GM23338 (cell line): ENCODE measurements at regions not wholly inside any gene's neighbourhood (a gene's known extent, or its start where the extent isn't known, plus 50 kb on each side); places are given as distances from the start of the nearest gene placed in this dataset.

Experiments
- ATAC-seq: fragments of 200-7000 bp; cut with Tn5 transposase; 3 replicates; pipeline ENCODE4 v1.9.1; 2020
- DNase-seq: peaks from one replicate; pipeline ENCODE4 v3.0.0-alpha.2; 2015; ENCODE audit warnings: low spot score
- H2AFZ ChIP-seq: fragments of 200-600 bp; sonication (generic); 2 replicates; pipeline ENCODE4 v1.8.0; 2016; ENCODE audit warnings: antibody characterized with exemption, mild to moderate bottlenecking, moderate library complexity
- H3F3A ChIP-seq: fragments of 200-600 bp; sonication (generic); replicated peaks from 2 replicates; pipeline ENCODE4 v1.8.0; 2017; ENCODE audit warnings: antibody characterized with exemption, mixed run types, low read depth
- H3K27ac ChIP-seq: fragments of 200-600 bp; sonication (generic); 2 replicates; pipeline ENCODE4 v1.6.1; 2016; ENCODE audit warnings: low read depth
- H3K27me3 ChIP-seq: fragments of 200-600 bp; sonication (generic); 2 replicates; pipeline ENCODE4 v1.8.0; 2016; ENCODE audit warnings: mild to moderate bottlenecking, mixed run types, moderate library complexity; ENCODE audit not compliant: insufficient read depth
- H3K36me3 ChIP-seq: fragments of 200-600 bp; sonication (generic); 2 replicates; pipeline ENCODE4 v1.8.0; 2016; ENCODE audit warnings: mild to moderate bottlenecking; ENCODE audit not compliant: insufficient read depth
- H3K4me1 ChIP-seq: fragments of 200-600 bp; sonication (generic); 2 replicates; pipeline ENCODE4 v1.8.0; 2016; ENCODE audit warnings: mild to moderate bottlenecking, moderate library complexity; ENCODE audit not compliant: insufficient read depth
- H3K4me2 ChIP-seq: fragments of 200-600 bp; sonication (generic); 2 replicates; pipeline ENCODE4 v1.7.1; 2017; ENCODE audit warnings: mixed run types
- H3K4me3 ChIP-seq: fragments of 200-600 bp; sonication (generic); 2 replicates; pipeline ENCODE4 v1.6.1; 2016; ENCODE audit warnings: mixed run types
- H3K79me2 ChIP-seq: fragments of 200-600 bp; sonication (generic); replicated peaks from 2 replicates; pipeline ENCODE4 v1.8.0; 2017; ENCODE audit warnings: mild to moderate bottlenecking; ENCODE audit not compliant: insufficient read depth
- H3K9me2 ChIP-seq: fragments of 200-600 bp; sonication (generic); 2 replicates; pipeline ENCODE4 v1.8.0; 2017; ENCODE audit not compliant: insufficient read depth
- H4K20me1 ChIP-seq: fragments of 200-600 bp; sonication (generic); replicated peaks from 2 replicates; pipeline ENCODE4 v1.8.0; 2017; ENCODE audit warnings: mild to moderate bottlenecking; ENCODE audit not compliant: insufficient read depth
- H3K27ac Mint-ChIP-seq: 2 replicates; pipeline ENCODE4 v1.8.0; 2020; ENCODE audit warnings: inconsistent platforms, mild to moderate bottlenecking, moderate library complexity, mixed read lengths
- H3K27me3 Mint-ChIP-seq: 3 replicates; pipeline ENCODE4 v1.8.0; 2022; ENCODE audit warnings: low read depth, mild to moderate bottlenecking, moderate library complexity, mixed read lengths, inconsistent platforms; ENCODE audit not compliant: insufficient read depth, poor library complexity
- H3K36me3 Mint-ChIP-seq: 3 replicates; pipeline ENCODE4 v1.8.0; 2021; ENCODE audit warnings: low read depth, mild to moderate bottlenecking, inconsistent platforms, moderate library complexity, mixed read lengths
- H3K4me1 Mint-ChIP-seq: 3 replicates; pipeline ENCODE4 v1.8.0; 2020; ENCODE audit warnings: mild to moderate bottlenecking, inconsistent platforms, mixed read lengths
- H3K4me3 Mint-ChIP-seq: 3 replicates; pipeline ENCODE4 v1.8.0; 2021; ENCODE audit warnings: moderate library complexity, mild to moderate bottlenecking, inconsistent platforms, mixed read lengths
- H3K9me3 Mint-ChIP-seq: 3 replicates; pipeline ENCODE4 v1.8.0; 2020; ENCODE audit warnings: moderate library complexity, mild to moderate bottlenecking, inconsistent platforms, mixed read lengths
- CREB1 ChIP-seq: fragments of 250-450 bp; sonication (Bioruptor Pico); IDR thresholded peaks from 2 replicates; pipeline ENCODE4 v1.5.0; 2020; ENCODE audit warnings: low read depth, mild to moderate bottlenecking, moderate library complexity
- CTCF ChIP-seq, 2 experiments: fragments of 200-600 bp in 1 of 2; sonication (generic) in 1 of 2; conservative IDR thresholded peaks; 2 replicates each; pipeline versions ENCODE4 v1.5.1 to v1.6.1; 2016 to 2017; ENCODE audit warnings: antibody characterized with exemption in 2 of 2, low read depth in 2 of 2, mild to moderate bottlenecking in 2 of 2, moderate library complexity in 1 of 2
- ETS1 ChIP-seq: IDR thresholded peaks from 2 replicates; pipeline ENCODE4 v1.6.1; 2016; ENCODE audit warnings: antibody characterized with exemption
- EZH2 ChIP-seq: fragments of 200-600 bp; sonication (generic); IDR thresholded peaks from one replicate; pipeline ENCODE4 v1.8.0; 2017; ENCODE audit warnings: antibody characterized with exemption, mild to moderate bottlenecking, low read depth; ENCODE audit not compliant: unreplicated experiment
- EZH2phosphoT487 ChIP-seq: fragments of 200-600 bp; sonication (generic); IDR thresholded peaks from one replicate; pipeline ENCODE4 v1.8.1; 2018; ENCODE audit warnings: antibody characterized with exemption; ENCODE audit not compliant: unreplicated experiment
- JUNB ChIP-seq: IDR thresholded peaks from one replicate; pipeline ENCODE4 v1.6.1; 2016; ENCODE audit warnings: antibody characterized with exemption; ENCODE audit not compliant: unreplicated experiment
- NANOG ChIP-seq: IDR thresholded peaks from 2 replicates; pipeline ENCODE4 v1.6.1; 2016; ENCODE audit warnings: antibody characterized with exemption, borderline replicate concordance
- POLR2AphosphoS5 ChIP-seq: IDR thresholded peaks from 2 replicates; pipeline ENCODE4 v1.6.1; 2016; ENCODE audit warnings: antibody characterized with exemption, low read depth
- REST ChIP-seq: IDR thresholded peaks from one replicate; pipeline ENCODE4 v1.6.1; 2018; ENCODE audit warnings: antibody characterized with exemption; ENCODE audit not compliant: unreplicated experiment
- STAT1 ChIP-seq: IDR thresholded peaks from one replicate; pipeline ENCODE4 v1.6.1; 2016; ENCODE audit warnings: antibody characterized with exemption; ENCODE audit not compliant: unreplicated experiment
- ZNF114 ChIP-seq: fragments of 250-450 bp; sonication (Bioruptor Pico); IDR thresholded peaks from 2 replicates; pipeline ENCODE4 v1.5.0; 2020; ENCODE audit warnings: mild to moderate bottlenecking, moderate library complexity
- ZNF331 ChIP-seq: fragments of 250-450 bp; sonication (Bioruptor Pico); IDR thresholded peaks from 2 replicates; pipeline ENCODE4 v1.5.0; 2020; ENCODE audit warnings: low read depth, mild to moderate bottlenecking, moderate library complexity
- ZNF462 ChIP-seq: fragments of 250-450 bp; sonication (Bioruptor Pico); IDR thresholded peaks from 2 replicates; pipeline ENCODE4 v1.5.0; 2020; ENCODE audit warnings: mild to moderate bottlenecking, moderate library complexity

DNA sequence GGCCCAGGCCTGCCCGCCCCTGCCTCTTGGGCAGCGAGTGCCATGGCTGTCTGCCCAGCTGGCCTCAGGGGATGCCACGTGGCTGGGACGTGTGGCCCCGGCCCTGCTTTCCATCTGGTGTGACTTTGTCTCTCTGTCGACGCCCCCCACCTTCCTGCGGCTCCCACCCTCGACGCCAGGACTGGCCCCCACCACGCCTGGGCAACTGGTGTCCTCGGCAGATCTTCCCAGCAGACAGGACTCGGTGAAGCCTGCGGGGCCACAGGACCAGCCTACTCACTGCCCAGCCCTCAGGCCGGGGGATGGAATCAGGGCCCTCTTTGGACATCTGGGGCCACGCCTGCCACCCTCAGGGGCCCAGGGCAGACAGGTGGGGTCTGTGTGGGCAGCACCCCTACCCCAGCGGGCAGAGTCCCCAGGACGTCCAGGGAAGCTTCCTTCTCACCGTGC lies 55.1 kb downstream of the UNCX start:
- DNase-seq (no peak), ATAC-seq (no peak)
- peaks cover 21% of the 10 kb centered on the region for H3K27me3 Mint-ChIP-seq
- Histone ChIP-seq H3K36me3 (no peaks in the 10 kb centered on the region), H3K4me3 (no peak overlapping the region), H3K4me1 (no peaks in the 10 kb centered on the region; the same call in 1 of the 2 replicates), H4K20me1 (no peaks in the 10 kb centered on the region), H3K9me2 (no peaks in the 10 kb centered on the region), H3K27ac (no peak overlapping the region), H3K4me2 (no peak overlapping the region), H2AFZ (no peak overlapping the region), H3F3A (0 out of 2 replicates have a peak, but pooled peaks cover 4% of the 10 kb centered on the region), H3K27me3 (no peaks in the 10 kb centered on the region), H3K79me2 (no peaks in the 10 kb centered on the region)
- H3K4me1 Mint-ChIP-seq, result no peaks in the 10 kb centered on the region; the same call in 2 of the 3 replicates
- no peak overlapping the region for H3K27ac Mint-ChIP-seq
- no peaks in the 10 kb centered on the region for H3K36me3 Mint-ChIP-seq
- H3K9me3 Mint-ChIP-seq, result no peaks in the 10 kb centered on the region
- H3K4me3 Mint-ChIP-seq, result no peak overlapping the region
- TF ChIP-seq EZH2 (no peak), EZH2phosphoT487 (no peak), STAT1 (no peak), POLR2AphosphoS5 (no peak), REST (no peak), ZNF114 (no peak), ZNF462 (no peak), ZNF331 (no peak), JUNB (no peak), CTCF (conservative IDR thresholded peaks at IDR 0.05; ENCODE audit: low read depth in 2 of 2) (no peak), ETS1 (no peak), NANOG (no peak), CREB1 (CRISPR knock-in tag) (no peak)
